Activated naive CD8-positive, alpha-beta T cell treated with anti-CD3 and anti-CD28 coated beads, Interleukin-2, amount 50 U/mL, for 24 hours (primary cell): ENCODE measurements at regions not wholly inside any gene's neighbourhood (a gene's known extent, or its start where the extent isn't known, plus 50 kb on each side); places are given as distances from the start of the nearest gene placed in this dataset.
"Not testable (repeated sequence)": the region's sequence is repeated elsewhere in the genome, so short reads cannot be mapped to it uniquely, and the experiment has no call there.

Experiments used
- ATAC-seq: fragments of 150-1000 bp; cut with Tn5 transposase; one replicate; pipeline ENCODE4 v1.10.0; 2021
- DNase-seq: peaks from one replicate; pipeline ENCODE4 v3.0.0; 2021
- H3K27ac Mint-ChIP-seq: one replicate; pipeline ENCODE4 v1.8.0; 2021; ENCODE audit warnings: mild to moderate bottlenecking, mixed read lengths
- H3K27me3 Mint-ChIP-seq: one replicate; pipeline ENCODE4 v1.8.0; 2021; ENCODE audit warnings: mixed read lengths
- H3K36me3 Mint-ChIP-seq: one replicate; pipeline ENCODE4 v1.8.0; 2021; ENCODE audit warnings: low read depth, mixed read lengths
- H3K4me1 Mint-ChIP-seq: one replicate; pipeline ENCODE4 v1.8.0; 2021; ENCODE audit warnings: mixed read lengths
- H3K4me3 Mint-ChIP-seq: one replicate; pipeline ENCODE4 v1.8.0; 2021; ENCODE audit warnings: mild to moderate bottlenecking, moderate library complexity, mixed read lengths
- H3K9me3 Mint-ChIP-seq: one replicate; pipeline ENCODE4 v1.8.0; 2021; ENCODE audit warnings: mixed read lengths

GRCh38 chr2:2726163-2726562 lies 395.1 kb upstream of the MYT1L start:
- no peak for ATAC-seq
- H3K36me3 Mint-ChIP-seq, result no peaks in the 10 kb centered on the region
- H3K4me3 Mint-ChIP-seq, result no peak overlapping the region
- H3K27me3 Mint-ChIP-seq, result no peaks in the 10 kb centered on the region
- no peak for DNase-seq
- no peak overlapping the region for H3K27ac Mint-ChIP-seq
- H3K9me3 Mint-ChIP-seq, result no peaks in the 10 kb centered on the region
- H3K4me1 Mint-ChIP-seq, result no peaks in the 10 kb centered on the region

DNA sequence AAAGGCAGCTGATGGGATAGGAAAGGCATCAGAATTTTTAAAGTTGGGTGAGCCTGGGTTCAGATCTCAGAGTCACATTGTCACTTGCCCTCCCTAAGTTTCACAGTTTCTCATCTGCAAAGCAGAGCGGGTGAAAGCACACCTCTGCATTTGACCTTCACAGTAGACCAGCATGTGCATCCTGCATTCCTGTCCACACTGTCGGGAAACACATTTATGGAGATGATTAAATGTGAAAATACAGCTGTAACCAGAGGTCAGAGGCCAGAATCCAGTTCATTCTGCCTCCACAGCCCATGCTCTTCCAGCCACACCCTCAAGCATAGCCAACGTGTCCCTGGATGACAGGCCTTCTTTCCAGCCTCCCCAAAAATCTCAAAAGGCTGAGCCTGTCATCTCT lies 392.0 kb upstream of the MYT1L start:
- DNase-seq (no peak), ATAC-seq (no peak)
- Mint-ChIP-seq H3K27me3 (no peaks in the 10 kb centered on the region), H3K36me3 (no peaks in the 10 kb centered on the region), H3K9me3 (no peaks in the 10 kb centered on the region), H3K27ac (no peak overlapping the region), H3K4me1 (no peaks in the 10 kb centered on the region), H3K4me3 (no peak overlapping the region)

DNA sequence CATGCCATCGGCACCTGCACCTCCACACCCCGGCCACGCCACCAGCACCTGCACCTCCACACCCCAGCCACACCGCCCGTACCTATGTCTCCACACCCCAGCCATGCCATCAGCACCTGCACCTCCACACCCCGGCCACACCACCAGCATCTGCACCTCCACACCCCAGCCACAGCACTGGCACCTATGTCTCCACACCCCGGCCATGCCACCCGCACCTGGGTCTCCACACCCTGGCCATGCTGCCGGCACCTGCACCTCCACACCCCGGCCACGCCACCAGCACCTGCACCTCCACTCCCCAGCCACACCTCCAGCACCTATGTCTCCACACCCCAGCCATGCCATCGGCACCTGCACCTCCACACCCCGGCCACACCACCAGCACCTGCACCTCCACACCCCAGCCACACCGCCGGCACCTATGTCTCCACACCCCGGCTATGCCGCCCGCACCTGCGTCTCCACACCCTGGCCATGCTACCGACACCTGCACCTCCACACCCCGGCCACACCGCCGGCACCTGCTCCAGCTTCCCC lies 390.3 kb upstream of the MYT1L start:
- H3K36me3 Mint-ChIP-seq, result no peaks in the 10 kb centered on the region
- ATAC-seq, result no peak
- H3K27me3 Mint-ChIP-seq, result no peaks in the 10 kb centered on the region
- H3K4me1 Mint-ChIP-seq, result no peaks in the 10 kb centered on the region
- H3K4me3 Mint-ChIP-seq, result no peak overlapping the region
- H3K9me3 Mint-ChIP-seq, result no peaks in the 10 kb centered on the region
- DNase-seq, result no peak
- no peak overlapping the region for H3K27ac Mint-ChIP-seq

DNA sequence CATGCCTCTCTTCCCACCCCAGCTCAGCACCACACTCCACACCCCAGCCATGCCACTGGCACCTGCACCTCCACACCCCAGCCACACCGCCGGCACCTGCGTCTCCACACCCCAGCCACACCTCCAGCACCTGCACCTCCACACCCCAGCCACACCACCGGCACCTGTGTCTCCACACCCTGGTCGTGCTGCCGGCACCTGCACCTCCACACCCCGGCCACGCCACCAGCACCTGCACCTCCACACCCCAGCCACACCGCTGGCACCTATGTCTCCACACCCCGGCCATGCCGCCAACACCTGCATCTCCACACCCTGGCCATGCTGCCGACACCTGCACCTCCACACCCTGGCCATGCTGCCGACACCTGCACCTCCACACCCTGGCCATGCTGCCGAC lies 389.7 kb upstream of the MYT1L start:
- H3K4me3 Mint-ChIP-seq, H3K4me1 Mint-ChIP-seq, DNase-seq, H3K36me3 Mint-ChIP-seq, H3K27ac Mint-ChIP-seq, ATAC-seq, H3K9me3 Mint-ChIP-seq, H3K27me3 Mint-ChIP-seq: not testable (repeated sequence)

GRCh38 chr2:2720351-2720750 lies 389.3 kb upstream of the MYT1L start:
- Mint-ChIP-seq H3K9me3 (no peaks in the 10 kb centered on the region), H3K27ac (no peak overlapping the region), H3K4me1 (no peaks in the 10 kb centered on the region), H3K27me3 (no peaks in the 10 kb centered on the region), H3K4me3 (no peak overlapping the region), H3K36me3 (no peaks in the 10 kb centered on the region)
- DNase-seq, result no peak
- ATAC-seq, result no peak

- Mint-ChIP-seq H3K4me1 (no peaks in the 10 kb centered on the region), H3K9me3 (no peaks in the 10 kb centered on the region), H3K27me3 (no peaks in the 10 kb centered on the region), H3K36me3 (no peaks in the 10 kb centered on the region), H3K4me3 (no peak overlapping the region), H3K27ac (no peak overlapping the region)
- DNase-seq, result no peak
- ATAC-seq, result no peak
Observed at GRCh38 chr2:2719781-2720180, 388.7 kb upstream of the MYT1L start.

DNA sequence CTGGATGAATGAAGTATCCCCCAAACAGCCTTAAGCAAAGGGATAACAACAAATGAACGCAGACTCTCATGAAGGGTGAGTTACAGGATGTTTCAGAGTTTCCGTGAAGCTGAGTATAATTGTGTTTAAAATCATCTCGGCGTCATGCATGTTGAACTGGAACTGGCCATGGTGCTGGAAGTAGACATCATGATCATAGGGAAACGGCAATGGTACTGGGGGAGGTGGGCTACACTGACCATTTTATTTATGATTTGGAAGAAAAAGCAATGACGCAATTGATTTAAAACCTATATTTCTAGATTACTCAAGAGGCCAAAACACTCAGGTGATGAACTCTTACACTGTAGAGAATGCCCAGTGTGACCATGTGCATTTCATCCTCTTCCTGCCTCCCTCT lies 387.9 kb upstream of the MYT1L start:
- Mint-ChIP-seq H3K4me3 (no peak overlapping the region), H3K4me1 (no peaks in the 10 kb centered on the region), H3K9me3 (no peaks in the 10 kb centered on the region), H3K27me3 (no peaks in the 10 kb centered on the region), H3K36me3 (no peaks in the 10 kb centered on the region), H3K27ac (no peak overlapping the region)
- ATAC-seq, result no peak
- no peak for DNase-seq

DNA sequence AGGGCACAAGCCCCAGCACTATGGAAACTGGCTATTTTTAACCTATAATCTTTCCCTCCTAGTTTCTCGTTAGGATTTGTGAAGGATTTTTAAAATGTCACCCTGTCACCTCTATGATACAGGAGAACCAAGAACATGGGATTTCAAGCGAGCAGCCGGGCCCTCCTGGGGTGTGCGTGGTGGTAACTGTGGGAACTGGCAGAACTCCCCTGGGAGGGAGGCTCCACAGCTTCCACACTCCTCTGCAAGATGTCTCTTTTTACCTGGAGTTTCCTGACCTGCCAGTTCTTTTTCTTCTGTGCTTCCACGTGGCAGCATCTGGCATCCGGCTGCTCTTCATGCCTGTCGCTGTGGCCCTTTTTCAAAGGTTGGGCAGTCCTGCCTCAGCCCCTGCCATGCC lies 386.3 kb upstream of the MYT1L start:
- DNase-seq (no peak), ATAC-seq (no peak)
- H3K36me3 Mint-ChIP-seq, result no peaks in the 10 kb centered on the region
- no peaks in the 10 kb centered on the region for H3K27me3 Mint-ChIP-seq
- no peak overlapping the region for H3K4me3 Mint-ChIP-seq
- H3K9me3 Mint-ChIP-seq, result no peaks in the 10 kb centered on the region
- no peaks in the 10 kb centered on the region for H3K4me1 Mint-ChIP-seq
- no peak overlapping the region for H3K27ac Mint-ChIP-seq

GRCh38 chr2:2716771-2717170 lies 385.7 kb upstream of the MYT1L start:
- H3K9me3 Mint-ChIP-seq, result no peaks in the 10 kb centered on the region
- no peak for ATAC-seq

DNA sequence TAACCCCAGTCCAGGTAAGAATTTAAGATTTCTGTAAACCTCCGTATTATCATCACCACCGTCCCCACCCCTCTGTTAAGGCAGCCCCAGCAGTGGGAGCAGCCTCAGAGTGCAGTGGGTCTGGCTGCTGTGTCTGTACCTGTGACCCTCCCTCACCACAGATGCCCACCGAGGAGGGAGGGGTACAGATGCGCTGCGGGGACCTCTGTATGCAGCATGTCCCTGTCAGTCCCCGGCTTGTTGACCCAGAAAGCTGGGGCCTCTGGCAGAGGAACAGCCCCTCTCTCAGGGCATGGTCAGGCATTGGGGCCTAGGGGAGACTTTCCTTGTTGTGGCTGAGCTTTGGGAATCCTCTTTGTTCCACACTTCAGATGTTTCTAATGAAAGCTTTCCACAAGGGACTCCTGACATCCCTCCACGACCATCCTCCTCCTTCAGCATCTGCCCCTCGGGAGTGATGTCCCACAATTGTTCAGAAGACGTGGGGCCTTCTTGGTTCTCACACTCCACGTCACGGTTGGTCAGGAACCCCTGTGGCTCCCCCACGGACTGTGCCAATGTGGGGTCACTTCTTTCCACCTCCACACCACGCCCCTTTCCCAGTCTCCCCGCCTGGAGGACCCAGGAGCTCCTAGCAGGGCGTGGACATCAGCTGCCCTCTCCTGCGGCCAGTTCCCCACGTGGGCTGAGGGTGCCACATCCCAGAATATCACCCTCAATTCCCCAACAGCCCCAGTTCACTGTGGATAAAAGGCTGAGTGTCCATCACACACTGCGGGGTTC lies 384.2 kb upstream of the MYT1L start:
- DNase-seq (no peak), ATAC-seq (no peak)
- no peak overlapping the region for H3K27ac Mint-ChIP-seq
- H3K4me1 Mint-ChIP-seq, result no peaks in the 10 kb centered on the region
- H3K4me3 Mint-ChIP-seq, result no peak overlapping the region
- no peaks in the 10 kb centered on the region for H3K36me3 Mint-ChIP-seq
- H3K27me3 Mint-ChIP-seq, result no peaks in the 10 kb centered on the region
- H3K9me3 Mint-ChIP-seq, result no peaks in the 10 kb centered on the region

More at GRCh38 chr2:2716771-2717170, 385.7 kb upstream of the MYT1L start:
- Mint-ChIP-seq H3K27ac (no peak overlapping the region), H3K36me3 (no peaks in the 10 kb centered on the region), H3K4me1 (no peaks in the 10 kb centered on the region), H3K4me3 (no peak overlapping the region), H3K27me3 (no peaks in the 10 kb centered on the region)
- DNase-seq, result no peak

GRCh38 chr2:2714408-2714807 lies 383.3 kb upstream of the MYT1L start:
- no peak overlapping the region for H3K27ac Mint-ChIP-seq
- no peaks in the 10 kb centered on the region for H3K27me3 Mint-ChIP-seq
- H3K4me3 Mint-ChIP-seq, result no peak overlapping the region

GRCh38 chr2:2709431-2709770 lies 378.3 kb upstream of the MYT1L start:
- Mint-ChIP-seq H3K4me1 (no peaks in the 10 kb centered on the region), H3K9me3 (no peaks in the 10 kb centered on the region), H3K27ac (no peak overlapping the region), H3K27me3 (no peaks in the 10 kb centered on the region), H3K36me3 (no peaks in the 10 kb centered on the region), H3K4me3 (no peak overlapping the region)
- DNase-seq (no peak), ATAC-seq (no peak)

More at GRCh38 chr2:2714408-2714807, 383.3 kb upstream of the MYT1L start:
- no peak for DNase-seq
- H3K36me3 Mint-ChIP-seq, result no peaks in the 10 kb centered on the region
- H3K4me1 Mint-ChIP-seq, result no peaks in the 10 kb centered on the region
- ATAC-seq, result no peak
- H3K9me3 Mint-ChIP-seq, result no peaks in the 10 kb centered on the region

DNA sequence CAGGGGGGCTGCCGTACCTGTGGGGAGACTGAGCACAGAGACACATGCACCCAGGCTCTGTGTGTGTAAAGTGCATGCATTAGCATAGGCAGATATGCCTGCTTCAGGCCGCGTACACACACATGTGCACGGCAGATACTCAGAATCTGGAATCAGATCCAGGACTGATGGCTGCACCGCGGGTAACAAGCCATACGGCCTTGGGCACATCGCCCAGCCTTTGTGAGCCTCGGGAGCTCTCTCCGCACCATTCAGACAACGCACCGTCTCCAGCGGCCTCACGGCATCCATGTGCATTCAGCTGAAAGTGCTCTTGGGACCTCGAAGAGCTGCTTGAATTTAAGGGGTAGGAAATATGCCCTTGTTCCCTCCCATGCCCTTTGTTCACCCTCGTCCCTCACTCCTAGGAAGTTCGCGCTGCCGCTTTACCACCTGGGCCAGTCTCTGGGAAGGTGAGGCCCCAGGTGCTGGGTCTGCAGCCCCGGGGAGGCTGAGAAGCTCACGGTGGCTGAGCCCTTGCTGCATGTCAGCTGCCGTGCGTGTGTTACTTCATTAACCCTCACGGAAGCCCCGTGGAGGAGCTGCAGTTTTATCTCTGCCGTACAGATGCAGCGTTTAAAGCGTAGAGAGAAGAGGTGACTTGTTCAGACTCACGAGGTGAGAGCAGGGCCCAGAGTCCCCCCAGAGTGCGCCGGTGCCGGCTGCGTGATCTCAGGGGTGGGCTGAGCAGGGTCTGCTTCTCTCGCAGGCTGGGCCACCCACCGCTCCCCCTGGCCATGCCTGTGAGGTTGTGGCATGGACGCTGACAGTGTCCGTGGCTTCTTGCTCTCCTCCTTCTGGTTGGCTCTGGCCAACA lies 377.7 kb upstream of the MYT1L start:
- Mint-ChIP-seq H3K9me3 (no peaks in the 10 kb centered on the region), H3K27ac (no peak overlapping the region), H3K4me1 (no peaks in the 10 kb centered on the region), H3K36me3 (no peaks in the 10 kb centered on the region), H3K27me3 (no peaks in the 10 kb centered on the region), H3K4me3 (no peak overlapping the region)
- DNase-seq, result no peak
- no peak for ATAC-seq

DNA sequence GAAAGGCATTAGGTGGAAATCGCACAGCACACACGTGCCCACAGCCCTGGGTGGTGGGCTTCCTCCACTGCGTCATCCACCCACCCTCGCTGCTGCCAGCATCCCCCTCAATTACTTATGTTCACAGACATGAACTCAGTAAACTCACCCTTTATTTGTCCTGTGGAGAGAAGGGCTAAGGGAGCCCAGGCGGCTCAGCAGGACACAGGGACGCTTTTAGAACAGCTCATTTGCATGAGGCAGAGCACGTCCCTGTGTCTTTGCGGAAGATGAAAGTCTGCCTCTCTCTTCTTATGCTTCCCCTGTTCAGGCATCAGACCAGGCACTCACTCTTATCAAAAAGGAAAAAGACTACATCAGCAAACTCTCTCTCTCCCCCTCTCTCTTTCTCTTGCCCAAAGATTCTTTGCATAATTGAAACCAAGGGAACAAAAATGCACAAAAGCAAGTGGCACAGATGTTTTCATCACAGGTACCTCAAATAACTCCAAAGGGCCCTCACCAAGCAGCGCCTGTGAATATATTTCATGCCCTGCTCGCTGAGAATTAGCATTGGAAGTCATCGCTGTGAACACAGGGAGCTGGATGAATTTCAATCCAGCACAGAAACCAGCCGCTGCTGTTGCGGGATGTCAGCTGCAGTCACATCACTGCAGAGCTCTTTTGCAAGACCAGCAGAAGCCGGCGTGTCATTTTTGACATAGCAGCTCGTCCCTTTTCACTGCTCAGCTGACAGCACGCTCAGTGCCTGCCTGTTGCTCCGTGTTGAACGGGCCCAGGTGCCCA lies 376.3 kb upstream of the MYT1L start:
- no peak for ATAC-seq
- H3K4me3 Mint-ChIP-seq, result no peak overlapping the region
- H3K36me3 Mint-ChIP-seq, result no peaks in the 10 kb centered on the region
- H3K4me1 Mint-ChIP-seq, result no peaks in the 10 kb centered on the region
- DNase-seq, result no peak
- no peaks in the 10 kb centered on the region for H3K27me3 Mint-ChIP-seq
- H3K27ac Mint-ChIP-seq, result no peak overlapping the region
- H3K9me3 Mint-ChIP-seq, result no peaks in the 10 kb centered on the region
